HCT116 (cell line): ENCODE measurements at regions not wholly inside any gene's neighbourhood (a gene's known extent, or its start where the extent isn't known, plus 50 kb on each side); places are given as distances from the start of the nearest gene placed in this dataset.

Experiments
- ATAC-seq: fragments of 200-7000 bp; cut with Tn5 transposase; 2 replicates; pipeline ENCODE4 v1.9.1; 2020; ENCODE audit warnings: mild to moderate bottlenecking, moderate library complexity
- BruUV-seq: library from RNA; stranded (reverse); fragments of 400-500 nt; replicated peaks from 2 replicates; lab custom pipeline; 2021; lab: Mats Ljungman, UMichigan
- CTCF ChIA-PET: fragments of 300-600 bp; sonication (Branson Sonifier 250); formaldehyde crosslinking; loops from one replicate; lab custom pipeline; 2021; ENCODE audit warnings: antibody characterized with exemption; lab: Charles Lee
- POLR2A ChIA-PET: fragments of 300-600, 350-600 bp; sonication (Branson Sonifier 250); formaldehyde crosslinking; loops from one replicate; lab custom pipeline; 2021; ENCODE audit warnings: antibody characterized with exemption; lab: Charles Lee
- RAD21 ChIA-PET, 2 experiments: fragments of 300-600 bp; sonication (Branson Sonifier 250); formaldehyde crosslinking; loops; one replicate each; lab custom pipeline; 2023; ENCODE audit warnings: low total read pairs in 2 of 2; ENCODE audit not compliant: uncharacterized antibody in 2 of 2, unreplicated experiment in 2 of 2, low non-redundant PET in 1 of 2; lab: Charles Lee
- DNase-seq: peaks from one replicate; pipeline ENCODE4 v3.0.0-alpha.2; 2010; ENCODE audit warnings: low read depth, low spot score
- H2AFZ ChIP-seq: fragments of 200-600 bp; shearing (Covaris generic), sonication (generic); 2 replicates; pipeline ENCODE4 v1.6.1; 2017; ENCODE audit warnings: low read depth, mixed run types, mixed read lengths, antibody characterized with exemption, low read length; ENCODE audit not compliant: poor library complexity, severe bottlenecking
- H3K27ac ChIP-seq: 2 replicates; pipeline ENCODE4 v1.5.1; 2012; ENCODE audit warnings: low read depth, low read length
- H3K27me3 ChIP-seq: fragments of 200-600 bp; sonication (generic); 2 replicates; pipeline ENCODE4 v1.6.1; 2016; ENCODE audit warnings: mixed run types, low read length, mixed read lengths; ENCODE audit not compliant: insufficient read depth
- H3K36me3 ChIP-seq, 2 experiments: fragments of 200-500 bp in 1 of 2; fragments of 200-600 bp in 1 of 2; sonication (Bioruptor generic) in 1 of 2; sonication (generic) in 1 of 2; 2 replicates each; pipeline versions ENCODE4 v1.5.1 to v1.6.1; 2014 to 2016; ENCODE audit warnings: low read length in 2 of 2, inconsistent platforms in 1 of 2, mixed read lengths in 1 of 2, mixed run types in 1 of 2; ENCODE audit not compliant: insufficient read depth in 2 of 2, control insufficient read depth in 1 of 2
- H3K4me1 ChIP-seq, 2 experiments: fragments of 200-600 bp in 1 of 2; sonication (generic) in 1 of 2; 2 replicates each; pipeline versions ENCODE4 v1.5.1 to v1.6.1; 2012 to 2017; ENCODE audit warnings: low read length in 2 of 2, inconsistent platforms in 1 of 2, mild to moderate bottlenecking in 1 of 2, mixed read lengths in 1 of 2, mixed run types in 1 of 2, moderate library complexity in 1 of 2; ENCODE audit not compliant: insufficient read depth in 2 of 2, control insufficient read depth in 1 of 2
- H3K4me2 ChIP-seq: fragments of 200-600 bp; sonication (generic); 2 replicates; pipeline ENCODE4 v1.6.1; 2017; ENCODE audit warnings: mixed run types, low read length, mixed read lengths
- H3K4me3 ChIP-seq, 2 experiments: fragments of 200-600 bp in 1 of 2; sonication (generic) in 1 of 2; replicated peaks in 1 of 2; 2 replicates each; pipeline ENCODE4 v1.5.1; 2011 to 2016; ENCODE audit warnings: low read length in 2 of 2, control low read depth in 1 of 2, low read depth in 1 of 2, mild to moderate bottlenecking in 1 of 2, mixed read lengths in 1 of 2, mixed run types in 1 of 2
- H3K79me2 ChIP-seq: fragments of 200-600 bp; sonication (generic); 2 replicates; pipeline ENCODE4 v1.6.1; 2017; ENCODE audit warnings: mild to moderate bottlenecking, mixed run types, low read length, moderate library complexity, mixed read lengths; ENCODE audit not compliant: insufficient read depth
- H3K9ac ChIP-seq: fragments of 200-600 bp; sonication (generic); 2 replicates; pipeline ENCODE4 v1.6.1; 2016; ENCODE audit warnings: low read length, mixed read lengths
- H3K9me2 ChIP-seq: fragments of 200-600 bp; sonication (generic), shearing (Covaris generic); 2 replicates; pipeline ENCODE4 v1.6.1; 2017; ENCODE audit warnings: mixed run types, mild to moderate bottlenecking, moderate library complexity; ENCODE audit not compliant: insufficient read depth
- H3K9me3 ChIP-seq, 2 experiments: fragments of 200-500 bp in 1 of 2; fragments of 200-600 bp in 1 of 2; sonication (Bioruptor generic) in 1 of 2; sonication (generic) in 1 of 2; 2 replicates each; pipeline ENCODE4 v1.6.1; 2014 to 2017; ENCODE audit warnings: low read length in 2 of 2, mixed read lengths in 2 of 2, inconsistent platforms in 1 of 2, low read depth in 1 of 2, mild to moderate bottlenecking in 1 of 2, mixed run types in 1 of 2, moderate library complexity in 1 of 2; ENCODE audit not compliant: control insufficient read depth in 1 of 2, insufficient read depth in 1 of 2
- H4K20me1 ChIP-seq: fragments of 200-600 bp; sonication (generic), shearing (Covaris generic); 2 replicates; pipeline ENCODE4 v1.6.1; 2017; ENCODE audit warnings: mixed run types, mild to moderate bottlenecking, moderate library complexity; ENCODE audit not compliant: insufficient read depth
- CBX3 ChIP-seq: IDR thresholded peaks from 2 replicates; pipeline ENCODE4 v1.6.1; 2012; ENCODE audit warnings: low read depth
- CEBPB ChIP-seq: IDR thresholded peaks from 2 replicates; pipeline ENCODE4 v1.6.1; 2012; ENCODE audit warnings: low read depth
- EGR1 ChIP-seq: IDR thresholded peaks from 2 replicates; pipeline ENCODE4 v1.6.1; 2012; ENCODE audit warnings: low read depth
- EZH2 ChIP-seq: fragments of 200-600 bp; sonication (generic); IDR thresholded peaks from 2 replicates; pipeline ENCODE4 v1.6.1; 2017; ENCODE audit warnings: antibody characterized with exemption, mixed run types
- EZH2phosphoT487 ChIP-seq: fragments of 200-600 bp; IDR thresholded peaks from 2 replicates; pipeline ENCODE4 v1.6.1; 2018; ENCODE audit warnings: antibody characterized with exemption, borderline replicate concordance
- FOSL1 ChIP-seq: IDR thresholded peaks from 2 replicates; pipeline ENCODE4 v1.6.1; 2012; ENCODE audit warnings: low read depth
- JUND ChIP-seq: IDR thresholded peaks from 2 replicates; pipeline ENCODE4 v1.6.1; 2012
- MAX ChIP-seq: IDR thresholded peaks from 2 replicates; pipeline ENCODE4 v1.6.1; 2012
- RAD21 ChIP-seq: IDR thresholded peaks from 2 replicates; pipeline ENCODE4 v1.6.1; 2012; ENCODE audit warnings: low read depth, mild to moderate bottlenecking
- SIN3A ChIP-seq: IDR thresholded peaks from 2 replicates; pipeline ENCODE4 v1.6.1; 2012; ENCODE audit warnings: low read depth
- SP1 ChIP-seq: IDR thresholded peaks from 2 replicates; pipeline ENCODE4 v1.6.1; 2012; ENCODE audit warnings: low read depth
- TCF7L2 ChIP-seq: IDR thresholded peaks from 2 replicates; pipeline ENCODE4 v1.7.0; 2011; ENCODE audit warnings: borderline replicate concordance, inconsistent platforms; ENCODE audit not compliant: insufficient read depth, insufficient read length; ENCODE audit errors: extremely low read depth
- YY1 ChIP-seq: IDR thresholded peaks from 2 replicates; pipeline ENCODE4 v1.6.1; 2011; ENCODE audit warnings: low read length, low read depth, moderate library complexity, mild to moderate bottlenecking; ENCODE audit not compliant: insufficient replicate concordance; ENCODE audit errors: extremely low read depth
- ZBTB33 ChIP-seq: IDR thresholded peaks from 2 replicates; pipeline ENCODE4 v1.6.1; 2011; ENCODE audit warnings: mild to moderate bottlenecking, low read length, moderate library complexity; ENCODE audit not compliant: insufficient replicate concordance; ENCODE audit errors: extremely low read depth
- ZFX ChIP-seq: fragments of 450-650 bp; IDR thresholded peaks from 2 replicates; pipeline ENCODE4 v1.6.1; 2017
- ZNF274 ChIP-seq: fragments of 200-500 bp; sonication (Bioruptor generic); IDR thresholded peaks from 2 replicates; pipeline ENCODE4 v1.6.1; 2014; ENCODE audit warnings: mild to moderate bottlenecking, low read depth, low read length, inconsistent platforms
- intact Hi-C: fragments of 100-400 bp; cut with micrococcal nuclease; formaldehyde crosslinking; loops from 2 replicates; pipeline ENCODE4 v1.10.0; 2022
- TF ChIP-seq, protein P1 (sequence below): IDR thresholded peaks from 2 replicates; pipeline ENCODE4 v1.6.1; 2012; ENCODE audit warnings: low read depth
- TF ChIP-seq, protein P2 (sequence below): IDR thresholded peaks from 2 replicates; pipeline ENCODE4 v1.6.1; 2012

DNA sequence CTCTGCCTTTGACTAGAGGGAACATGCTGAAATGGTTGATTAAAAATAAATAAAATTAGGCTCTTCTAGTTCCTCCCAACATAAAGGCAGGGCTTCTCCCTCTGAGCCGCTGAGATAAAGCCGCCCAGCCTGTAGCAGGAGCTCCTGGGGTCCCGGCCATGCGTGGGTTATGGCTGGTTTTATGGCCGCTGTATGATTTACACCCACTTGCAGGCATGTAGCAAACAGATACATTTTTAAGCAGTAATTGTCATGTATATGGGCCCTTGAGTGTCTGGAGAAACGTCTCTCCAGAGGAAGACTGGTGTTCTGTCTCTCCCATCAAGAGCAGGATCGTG is 201.0 kb upstream of the TNRC6C start:
- TF ChIP-seq YY1 (no peak), FOSL1 (no peak), JUND (no peak), TCF7L2 (no peak)
- DNase-seq = no peak
- intact Hi-C loops = no loop called here
- H3K9me3 ChIP-seq = peaks cover 0 to 4% of the 10 kb centered on the region in 2 experiments; a peak in 1 of 4 replicates
- H3K4me3 ChIP-seq = no peak overlapping the region
- H3K27me3 ChIP-seq = no peaks in the 10 kb centered on the region
- peaks cover 0 to 5% of the 10 kb centered on the region in 2 experiments; a peak in 1 of 4 replicates for H3K4me1 ChIP-seq
- H4K20me1 ChIP-seq = no peaks in the 10 kb centered on the region
- H3K27ac ChIP-seq = no peak overlapping the region
- CTCF ChIA-PET = no interaction called here
- POLR2A ChIA-PET = no interaction called here
- H3K4me2 ChIP-seq = no peak overlapping the region
- no peaks in the 10 kb centered on the region for H3K79me2 ChIP-seq
- no peak for ATAC-seq
- no peaks in the 10 kb centered on the region for H3K9me2 ChIP-seq
- H2AFZ ChIP-seq = no peak overlapping the region
- H3K9ac ChIP-seq = no peak overlapping the region
- H3K36me3 ChIP-seq = no peaks in the 10 kb centered on the region
- BruUV-seq = no TSS peak
- RAD21 ChIA-PET = no interaction called here

DNA sequence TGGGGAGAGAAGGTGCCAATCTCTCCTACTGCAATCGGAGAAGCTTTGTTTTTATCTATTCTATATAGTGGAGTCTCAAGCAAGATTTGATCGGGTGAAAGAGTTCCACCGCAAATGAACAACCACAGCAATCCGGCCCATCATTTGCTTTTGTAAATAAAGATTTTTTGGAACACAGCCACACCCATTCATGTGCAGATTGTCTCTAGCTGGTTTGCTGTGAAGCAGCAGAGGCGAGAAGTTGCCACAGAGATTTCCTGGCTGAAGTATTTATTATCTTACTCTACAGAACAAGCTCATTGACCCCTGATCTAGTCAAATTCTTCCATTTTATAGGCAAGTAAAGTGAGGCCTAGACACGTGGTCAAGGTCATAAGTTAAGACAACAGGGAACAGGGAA is 195.5 kb upstream of the TNRC6C start:
- Histone ChIP-seq H3K4me1 (no peaks in the 10 kb centered on the region), H3K9me2 (no peaks in the 10 kb centered on the region), H3K9me3 (no peaks in the 10 kb centered on the region), H4K20me1 (no peaks in the 10 kb centered on the region), H3K79me2 (no peaks in the 10 kb centered on the region), H3K36me3 (no peaks in the 10 kb centered on the region), H3K27ac (no peak overlapping the region), H3K9ac (no peak overlapping the region), H3K27me3 (peaks cover 17% of the 10 kb centered on the region; the same call in 1 of the 2 replicates), H2AFZ (no peak overlapping the region), H3K4me3 (no peak overlapping the region), H3K4me2 (no peak overlapping the region)
- ChIA-PET POLR2A (no interaction called here), RAD21 (no interaction called here), CTCF (no interaction called here)
- DNase-seq (no peak), ATAC-seq (no peak)
- no TSS peak for BruUV-seq
- intact Hi-C loops = no loop called here
- TF ChIP-seq EGR1 (no peak), JUND (no peak), EZH2 (no peak), ZBTB33 (no peak), ZFX (no peak), EZH2phosphoT487 (no peak), MAX (no peak), CBX3 (no peak), CEBPB (no peak), RAD21 (no peak), SIN3A (no peak), ZNF274 (no peak), SP1 (no peak)
- TF ChIP-seq, protein P1, sequence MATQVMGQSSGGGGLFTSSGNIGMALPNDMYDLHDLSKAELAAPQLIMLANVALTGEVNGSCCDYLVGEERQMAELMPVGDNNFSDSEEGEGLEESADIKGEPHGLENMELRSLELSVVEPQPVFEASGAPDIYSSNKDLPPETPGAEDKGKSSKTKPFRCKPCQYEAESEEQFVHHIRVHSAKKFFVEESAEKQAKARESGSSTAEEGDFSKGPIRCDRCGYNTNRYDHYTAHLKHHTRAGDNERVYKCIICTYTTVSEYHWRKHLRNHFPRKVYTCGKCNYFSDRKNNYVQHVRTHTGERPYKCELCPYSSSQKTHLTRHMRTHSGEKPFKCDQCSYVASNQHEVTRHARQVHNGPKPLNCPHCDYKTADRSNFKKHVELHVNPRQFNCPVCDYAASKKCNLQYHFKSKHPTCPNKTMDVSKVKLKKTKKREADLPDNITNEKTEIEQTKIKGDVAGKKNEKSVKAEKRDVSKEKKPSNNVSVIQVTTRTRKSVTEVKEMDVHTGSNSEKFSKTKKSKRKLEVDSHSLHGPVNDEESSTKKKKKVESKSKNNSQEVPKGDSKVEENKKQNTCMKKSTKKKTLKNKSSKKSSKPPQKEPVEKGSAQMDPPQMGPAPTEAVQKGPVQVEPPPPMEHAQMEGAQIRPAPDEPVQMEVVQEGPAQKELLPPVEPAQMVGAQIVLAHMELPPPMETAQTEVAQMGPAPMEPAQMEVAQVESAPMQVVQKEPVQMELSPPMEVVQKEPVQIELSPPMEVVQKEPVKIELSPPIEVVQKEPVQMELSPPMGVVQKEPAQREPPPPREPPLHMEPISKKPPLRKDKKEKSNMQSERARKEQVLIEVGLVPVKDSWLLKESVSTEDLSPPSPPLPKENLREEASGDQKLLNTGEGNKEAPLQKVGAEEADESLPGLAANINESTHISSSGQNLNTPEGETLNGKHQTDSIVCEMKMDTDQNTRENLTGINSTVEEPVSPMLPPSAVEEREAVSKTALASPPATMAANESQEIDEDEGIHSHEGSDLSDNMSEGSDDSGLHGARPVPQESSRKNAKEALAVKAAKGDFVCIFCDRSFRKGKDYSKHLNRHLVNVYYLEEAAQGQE = no peak
- TF ChIP-seq, protein P2, sequence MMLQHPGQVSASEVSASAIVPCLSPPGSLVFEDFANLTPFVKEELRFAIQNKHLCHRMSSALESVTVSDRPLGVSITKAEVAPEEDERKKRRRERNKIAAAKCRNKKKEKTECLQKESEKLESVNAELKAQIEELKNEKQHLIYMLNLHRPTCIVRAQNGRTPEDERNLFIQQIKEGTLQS = no peak
